GM18519 (cell line): ENCODE measurements at regions not wholly inside any gene's neighbourhood (a gene's known extent, or its start where the extent isn't known, plus 50 kb on each side); places are given as distances from the start of the nearest gene placed in this dataset.
A peak's percentile ranks its signal among the peaks of the same experiment; 100 is the strongest.
"Not testable (repeated sequence)": the region's sequence is repeated elsewhere in the genome, so short reads cannot be mapped to it uniquely, and the experiment has no call there.

Experiments
- ATAC-seq: cut with Tn5 transposase; IDR thresholded peaks from one replicate; pipeline ENCODE4 v1.9.1; 2021; ENCODE audit warnings: mild to moderate bottlenecking, moderate library complexity; ENCODE audit not compliant: unreplicated experiment, low FRiP score

GRCh38 chr2:21895200-21895599 lies 771.4 kb downstream of the TDRD15 start:
- ATAC-seq: no peak

GRCh38 chr2:21908712-21909380 lies 785.1 kb downstream of the TDRD15 start:
- not testable (repeated sequence) for ATAC-seq

GRCh38 chr2:21910832-21911507 lies 787.2 kb downstream of the TDRD15 start:
- no peak for ATAC-seq

GRCh38 chr2:21912405-21912804 lies 788.6 kb downstream of the TDRD15 start:
- no peak for ATAC-seq

- no peak for ATAC-seq
Observed at GRCh38 chr2:21915201-21915600, 791.4 kb downstream of the TDRD15 start.

- no peak for ATAC-seq
Observed at GRCh38 chr2:21916934-21917522, 793.3 kb downstream of the TDRD15 start.

- ATAC-seq: no peak
Observed at GRCh38 chr2:21920721-21921120, 797.0 kb downstream of the TDRD15 start.

- ATAC-seq: peak; percentile 89
Observed at GRCh38 chr2:21924640-21925285, 801.0 kb downstream of the TDRD15 start.

- no peak for ATAC-seq
Observed at GRCh38 chr2:21928292-21928691, 804.5 kb downstream of the TDRD15 start.

GRCh38 chr2:21930226-21930625 lies 806.5 kb downstream of the TDRD15 start:
- no peak for ATAC-seq

GRCh38 chr2:21939967-21940366 lies 816.2 kb downstream of the TDRD15 start:
- no peak for ATAC-seq

GRCh38 chr2:21944536-21944935 lies 820.8 kb downstream of the TDRD15 start:
- no peak for ATAC-seq

GRCh38 chr2:21945658-21946057 lies 821.9 kb downstream of the TDRD15 start:
- no peak for ATAC-seq

GRCh38 chr2:21947046-21947445 lies 823.3 kb downstream of the TDRD15 start:
- no peak for ATAC-seq

- ATAC-seq: no peak
Observed at GRCh38 chr2:21966139-21966538, 842.4 kb downstream of the TDRD15 start.

GRCh38 chr2:21970971-21971370 lies 847.2 kb downstream of the TDRD15 start:
- ATAC-seq: no peak

- no peak for ATAC-seq
Observed at GRCh38 chr2:21972586-21972985, 848.8 kb downstream of the TDRD15 start.

- no peak for ATAC-seq
Observed at GRCh38 chr2:21981127-21981526, 857.4 kb downstream of the TDRD15 start.

GRCh38 chr2:21993002-21993401 lies 869.2 kb downstream of the TDRD15 start:
- no peak for ATAC-seq

- ATAC-seq: no peak
Observed at GRCh38 chr2:21996339-21996738, 872.6 kb downstream of the TDRD15 start.

- ATAC-seq: no peak
Observed at GRCh38 chr2:21999522-21999921, 875.8 kb downstream of the TDRD15 start.
